LNCaP clone FGC (cell line): ENCODE measurements at regions not wholly inside any gene's neighbourhood (a gene's known extent, or its start where the extent isn't known, plus 50 kb on each side); places are given as distances from the start of the nearest gene placed in this dataset.
"Not testable (repeated sequence)": the region's sequence is repeated elsewhere in the genome, so short reads cannot be mapped to it uniquely, and the experiment has no call there.

Experiments used
- DNase-seq: peaks from one replicate; pipeline ENCODE4 v3.0.0-alpha.2; 2011; ENCODE audit warnings: low read depth
- H3K4me3 ChIP-seq: 2 replicates; pipeline ENCODE4 v1.5.1; 2011; ENCODE audit warnings: mild to moderate bottlenecking, low read depth, low read length, control low read depth
- TF ChIP-seq, protein P1 (sequence below): IDR thresholded peaks from 2 replicates; pipeline ENCODE4 v1.5.1; 2012; ENCODE audit warnings: mild to moderate bottlenecking; ENCODE audit not compliant: control insufficient read depth, insufficient read depth; ENCODE audit errors: extremely low read depth

DNA sequence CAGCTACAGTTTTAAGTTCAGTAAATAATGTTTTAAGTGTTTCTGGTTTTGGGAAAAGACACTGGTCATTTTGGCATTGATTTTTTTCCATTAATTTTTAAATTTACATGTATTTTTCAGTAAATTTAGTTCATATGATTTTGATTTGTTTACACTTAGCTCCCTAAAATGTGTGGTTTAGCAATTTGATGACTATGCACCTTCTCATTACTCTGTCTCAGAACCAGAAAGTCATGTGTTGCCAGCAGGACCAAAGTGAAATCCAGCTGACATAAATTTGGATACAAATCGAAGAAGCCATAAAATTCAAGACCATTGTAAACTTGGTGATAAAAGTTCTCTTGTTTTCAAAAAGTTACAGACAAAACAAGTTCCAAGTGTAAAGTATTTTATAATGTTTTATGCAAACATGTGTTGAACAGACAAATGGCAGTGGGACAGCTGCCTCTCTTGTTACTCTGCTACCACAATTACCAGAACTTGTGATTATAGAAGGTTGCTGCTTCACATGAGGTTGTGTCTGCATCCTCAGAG lies 354.8 kb downstream of the NR2F1-AS1 start:
- TF ChIP-seq, protein P1, sequence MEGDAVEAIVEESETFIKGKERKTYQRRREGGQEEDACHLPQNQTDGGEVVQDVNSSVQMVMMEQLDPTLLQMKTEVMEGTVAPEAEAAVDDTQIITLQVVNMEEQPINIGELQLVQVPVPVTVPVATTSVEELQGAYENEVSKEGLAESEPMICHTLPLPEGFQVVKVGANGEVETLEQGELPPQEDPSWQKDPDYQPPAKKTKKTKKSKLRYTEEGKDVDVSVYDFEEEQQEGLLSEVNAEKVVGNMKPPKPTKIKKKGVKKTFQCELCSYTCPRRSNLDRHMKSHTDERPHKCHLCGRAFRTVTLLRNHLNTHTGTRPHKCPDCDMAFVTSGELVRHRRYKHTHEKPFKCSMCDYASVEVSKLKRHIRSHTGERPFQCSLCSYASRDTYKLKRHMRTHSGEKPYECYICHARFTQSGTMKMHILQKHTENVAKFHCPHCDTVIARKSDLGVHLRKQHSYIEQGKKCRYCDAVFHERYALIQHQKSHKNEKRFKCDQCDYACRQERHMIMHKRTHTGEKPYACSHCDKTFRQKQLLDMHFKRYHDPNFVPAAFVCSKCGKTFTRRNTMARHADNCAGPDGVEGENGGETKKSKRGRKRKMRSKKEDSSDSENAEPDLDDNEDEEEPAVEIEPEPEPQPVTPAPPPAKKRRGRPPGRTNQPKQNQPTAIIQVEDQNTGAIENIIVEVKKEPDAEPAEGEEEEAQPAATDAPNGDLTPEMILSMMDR = no peak
- DNase-seq = no peak

DNA sequence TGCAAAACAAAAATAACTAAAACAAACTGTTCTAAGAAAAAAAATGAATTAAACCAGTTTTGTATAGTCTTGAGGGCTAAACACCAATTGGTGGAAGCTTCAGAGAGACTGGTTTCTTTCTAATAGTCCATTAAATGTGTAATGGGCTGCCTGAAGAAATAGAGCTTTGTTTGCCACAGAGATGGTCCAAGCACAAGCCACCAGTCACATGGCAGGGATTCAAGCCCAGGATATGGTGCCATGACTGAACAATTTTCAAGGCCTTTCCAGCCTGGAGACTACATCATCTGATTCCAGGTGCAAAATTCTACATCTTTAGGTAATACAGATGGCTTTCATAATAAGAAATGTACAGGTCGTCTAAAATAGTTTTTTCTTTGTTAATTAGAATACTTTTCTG lies 355.3 kb downstream of the NR2F1-AS1 start:
- TF ChIP-seq, protein P1 = no peak
- no peak for DNase-seq
- H3K4me3 ChIP-seq = no peak overlapping the region

More for the DNA sequence above, 354.8 kb downstream of the NR2F1-AS1 start:
- H3K4me3 ChIP-seq = no peak overlapping the region

DNA sequence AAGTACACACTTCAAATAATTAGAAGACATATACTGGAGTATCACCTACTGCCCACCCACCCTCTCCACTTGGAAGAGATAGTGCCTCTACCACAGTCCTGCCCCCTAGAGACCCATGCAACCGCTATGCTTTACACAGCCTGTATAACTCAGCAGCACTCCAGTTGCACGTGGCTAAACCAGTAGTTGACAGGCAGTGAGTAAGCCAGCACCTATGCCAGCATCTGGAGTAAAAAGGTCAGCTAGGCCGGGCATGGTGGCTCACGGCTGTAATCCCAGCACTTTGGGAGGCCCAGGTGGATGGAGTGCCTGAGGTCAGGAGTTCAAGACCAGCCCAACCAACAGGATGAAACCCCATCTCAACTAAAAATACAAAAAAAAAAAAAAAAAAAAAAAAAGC lies 356.4 kb downstream of the NR2F1-AS1 start:
- DNase-seq = no peak
- TF ChIP-seq, protein P1 = no peak
- H3K4me3 ChIP-seq = no peak overlapping the region

DNA sequence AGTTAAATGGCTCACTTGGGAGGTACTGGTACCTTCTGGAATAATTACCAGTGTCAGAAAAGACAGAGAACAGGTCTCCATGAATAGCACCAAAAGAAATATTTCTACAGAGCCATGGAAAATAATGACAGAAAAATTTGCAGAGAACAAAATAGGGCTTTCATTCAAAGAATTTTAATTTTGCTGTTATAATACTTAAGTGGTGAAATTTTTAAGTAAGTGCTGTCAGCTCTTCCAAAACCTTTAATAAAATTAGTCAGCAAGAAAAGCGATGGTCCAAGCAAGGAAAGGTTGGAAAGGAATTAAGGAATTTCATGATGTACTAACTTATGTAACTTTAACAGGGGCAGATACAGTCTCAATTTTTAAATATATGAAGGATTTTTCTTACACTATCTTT lies 359.2 kb downstream of the NR2F1-AS1 start:
- no peak overlapping the region for H3K4me3 ChIP-seq
- DNase-seq = no peak
- TF ChIP-seq, protein P1 = no peak

DNA sequence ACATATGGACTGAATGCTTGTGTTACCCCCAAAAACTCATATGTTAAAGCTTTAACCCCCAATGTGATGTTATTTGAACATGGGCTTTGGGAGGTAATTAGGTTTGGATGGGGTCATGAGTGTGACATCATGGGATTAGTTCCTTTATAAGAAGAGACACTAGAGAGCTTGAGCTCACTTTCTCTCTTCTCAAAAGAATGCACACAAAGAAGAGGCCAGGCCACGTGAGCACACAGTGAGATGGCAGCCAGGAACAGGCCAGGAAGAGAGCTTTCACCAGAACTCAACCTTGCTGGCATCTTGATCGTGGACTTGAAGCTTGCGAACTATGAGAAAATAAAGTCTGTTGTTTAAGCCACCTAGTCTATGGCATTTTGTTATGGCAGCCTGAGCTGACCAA lies 360.6 kb downstream of the NR2F1-AS1 start:
- no peak for DNase-seq
- TF ChIP-seq, protein P1 = no peak
- no peak overlapping the region for H3K4me3 ChIP-seq

DNA sequence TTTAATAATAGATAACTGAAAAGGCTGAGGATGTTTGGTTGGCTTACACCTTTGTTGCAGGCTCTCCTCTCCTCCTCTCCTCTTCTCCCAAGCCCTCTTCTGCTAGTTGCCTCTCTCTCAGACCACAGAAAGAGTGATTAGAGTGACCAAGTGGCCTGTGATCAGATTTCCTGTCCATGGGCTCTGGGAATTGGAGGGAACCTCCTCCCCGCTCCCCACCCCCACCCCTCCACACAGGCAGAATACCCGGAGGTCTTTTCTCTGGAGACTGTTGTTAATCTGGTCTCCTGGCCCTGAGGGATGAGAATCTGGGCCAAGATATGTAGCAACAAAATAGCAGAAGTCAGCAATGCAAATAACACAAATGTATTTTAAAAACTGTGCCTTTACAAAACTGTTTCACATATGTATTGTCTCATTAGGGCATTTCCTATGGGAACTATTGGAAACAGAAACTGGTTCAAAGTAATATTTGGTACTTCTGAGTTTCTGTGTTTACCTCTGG lies 361.3 kb downstream of the NR2F1-AS1 start:
- DNase-seq = no peak
- TF ChIP-seq, protein P1 = no peak
- H3K4me3 ChIP-seq = no peak overlapping the region

DNA sequence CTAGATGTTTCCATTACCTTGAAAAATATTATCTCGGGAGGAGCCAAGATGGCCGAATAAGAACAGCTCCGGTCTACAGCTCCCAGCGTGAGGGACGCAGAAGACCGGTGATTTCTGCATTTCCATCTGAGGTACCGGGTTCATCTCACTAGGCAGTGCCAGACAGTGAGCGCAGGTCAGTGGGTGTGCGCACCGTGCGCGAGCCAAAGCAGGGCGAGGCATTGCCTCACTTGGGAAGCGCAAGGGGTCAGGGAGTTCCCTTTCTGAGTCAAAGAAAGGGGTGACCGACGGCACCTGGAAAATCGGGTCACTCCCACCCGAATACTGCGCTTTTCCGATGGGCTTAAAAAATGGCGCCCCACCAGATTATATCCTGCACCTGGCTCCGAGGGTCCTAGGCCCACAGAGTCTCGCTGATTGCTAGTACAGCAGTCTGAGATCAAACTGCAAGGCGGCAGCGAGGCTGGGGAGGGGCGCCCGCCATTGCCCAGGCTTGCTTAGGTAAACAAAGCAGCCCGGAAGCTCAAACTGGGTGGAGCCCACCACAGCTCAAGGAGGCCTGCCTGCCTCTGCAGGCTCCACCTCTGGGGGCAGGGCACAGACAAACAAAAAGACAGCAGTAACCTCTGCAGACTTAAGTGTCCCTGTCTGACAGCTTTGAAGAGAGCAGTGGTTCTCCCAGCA lies 367.8 kb downstream of the NR2F1-AS1 start:
- not testable (repeated sequence) for DNase-seq, H3K4me3 ChIP-seq
